ENCODE measurements at regions not wholly inside any gene's neighbourhood (a gene's known extent, or its start where the extent isn't known, plus 50 kb on each side); places are given as distances from the start of the nearest gene placed in this dataset.

GRCh38 chr7:15737601-15738000, 51.1 kb upstream of the MEOX2 start (continued):
- no peak for TF ChIP-seq ZNF462 (CRISPR knock-in tag; IDR thresholded peaks at IDR 0.05)

Data from GM23338 (cell line).